ENCODE measurements at regions not wholly inside any gene's neighbourhood (a gene's known extent, or its start where the extent isn't known, plus 50 kb on each side); places are given as distances from the start of the nearest gene placed in this dataset.

GRCh38 chr4:134426821-134427220 is 225.2 kb upstream of the PABPC4L start:
- FAIRE-seq (no peak), DNase-seq (no peak)
- no peak overlapping the region for H3K27ac ChIP-seq (ENCODE audit: low read depth in 1 of 3, low read length in 2 of 3)
- H3K36me3 ChIP-seq (ENCODE audit: control insufficient read depth in 3 of 3, insufficient read depth in 2 of 3, low read depth in 1 of 3, low read length in 3 of 3), result no peaks in the 10 kb centered on the region
- WGBS, 3 donors, result 13 to 37% (median 33%) methylated on average over 1 of the region's 1 CpG
- H3K27me3 ChIP-seq (ENCODE audit: control insufficient read depth in 3 of 3, insufficient read depth in 3 of 3, low read length in 3 of 3), result no peaks in the 10 kb centered on the region
- no peaks in the 10 kb centered on the region for H3K4me1 ChIP-seq (ENCODE audit: control insufficient read depth in 3 of 3, insufficient read depth in 2 of 3, low read depth in 1 of 3, low read length in 2 of 3)
- no peak overlapping the region for H3K4me3 ChIP-seq (ENCODE audit: low read depth in 1 of 3, low read length in 3 of 3)
- peaks cover 0 to 4% of the 10 kb centered on the region in 2 donors for H3K9me3 ChIP-seq (ENCODE audit: control insufficient read depth in 2 of 2, insufficient read depth in 1 of 2, low read depth in 1 of 2, low read length in 1 of 2)

DNA sequence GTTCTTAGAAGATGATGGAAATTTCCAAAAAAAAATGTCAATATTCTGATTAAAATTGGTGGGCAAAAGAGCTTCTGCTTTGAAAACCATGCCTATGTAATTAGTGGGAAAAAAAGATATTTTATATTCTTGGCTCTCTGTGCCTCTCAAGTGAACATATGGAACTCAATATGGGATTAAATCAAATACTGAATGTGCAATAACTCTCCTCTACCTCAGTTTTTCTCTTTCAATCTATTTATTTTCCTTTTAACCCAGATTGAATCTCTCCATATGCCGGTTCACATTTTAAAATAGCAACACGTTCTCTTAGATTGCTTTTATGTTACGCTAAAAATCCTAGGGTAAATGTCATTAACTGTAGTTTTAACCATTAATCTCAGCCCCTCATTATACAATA is 224.2 kb upstream of the PABPC4L start:
- no peak for FAIRE-seq
- H3K4me1 ChIP-seq (ENCODE audit: control insufficient read depth in 3 of 3, insufficient read depth in 2 of 3, low read depth in 1 of 3, low read length in 2 of 3), result no peaks in the 10 kb centered on the region
- DNase-seq, result no peak
- no peaks in the 10 kb centered on the region for H3K27me3 ChIP-seq (ENCODE audit: control insufficient read depth in 3 of 3, insufficient read depth in 3 of 3, low read length in 3 of 3)
- no peaks in the 10 kb centered on the region for H3K36me3 ChIP-seq (ENCODE audit: control insufficient read depth in 3 of 3, insufficient read depth in 2 of 3, low read depth in 1 of 3, low read length in 3 of 3)
- no peak overlapping the region for H3K27ac ChIP-seq (ENCODE audit: low read depth in 1 of 3, low read length in 2 of 3)
- no peaks in the 10 kb centered on the region for H3K9me3 ChIP-seq (ENCODE audit: control insufficient read depth in 2 of 2, insufficient read depth in 1 of 2, low read depth in 1 of 2, low read length in 1 of 2)
- H3K4me3 ChIP-seq (ENCODE audit: low read depth in 1 of 3, low read length in 3 of 3), result no peak overlapping the region
- 88 to 91% (median 91%) methylated on average over 3 of the region's 3 CpGs for WGBS, 3 donors

DNA sequence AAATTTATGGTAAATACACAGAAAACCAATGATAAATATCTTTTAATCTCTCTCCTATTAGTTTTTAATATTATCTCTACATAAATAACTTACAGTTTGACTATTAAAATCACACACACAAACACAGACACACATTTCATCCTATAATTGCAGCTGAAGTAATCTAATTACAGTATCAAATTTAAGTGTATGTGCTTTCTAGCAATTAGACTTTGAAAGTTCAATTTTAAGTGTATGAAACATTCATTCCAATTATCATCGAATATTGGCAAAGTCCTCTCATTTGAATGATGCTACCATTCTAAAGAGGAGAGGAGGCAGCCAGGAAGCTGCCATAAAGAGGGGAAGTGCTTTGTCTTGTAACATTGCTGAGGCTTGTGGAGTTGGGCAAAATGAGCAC is 221.2 kb upstream of the PABPC4L start:
- Histone ChIP-seq H3K27ac (ENCODE audit: low read depth in 1 of 3, low read length in 2 of 3) (no peak overlapping the region), H3K9me3 (ENCODE audit: control insufficient read depth in 2 of 2, insufficient read depth in 1 of 2, low read depth in 1 of 2, low read length in 1 of 2) (no peaks in the 10 kb centered on the region), H3K4me1 (ENCODE audit: control insufficient read depth in 3 of 3, insufficient read depth in 2 of 3, low read depth in 1 of 3, low read length in 2 of 3) (no peaks in the 10 kb centered on the region), H3K27me3 (ENCODE audit: control insufficient read depth in 3 of 3, insufficient read depth in 3 of 3, low read length in 3 of 3) (no peaks in the 10 kb centered on the region), H3K4me3 (ENCODE audit: low read depth in 1 of 3, low read length in 3 of 3) (no peak overlapping the region), H3K36me3 (ENCODE audit: control insufficient read depth in 3 of 3, insufficient read depth in 2 of 3, low read depth in 1 of 3, low read length in 3 of 3) (no peaks in the 10 kb centered on the region)
- FAIRE-seq, result no peak
- DNase-seq, result no peak
- WGBS, 3 donors, result 71 to 86% (median 78%) methylated on average over 1 of the region's 1 CpG

DNA sequence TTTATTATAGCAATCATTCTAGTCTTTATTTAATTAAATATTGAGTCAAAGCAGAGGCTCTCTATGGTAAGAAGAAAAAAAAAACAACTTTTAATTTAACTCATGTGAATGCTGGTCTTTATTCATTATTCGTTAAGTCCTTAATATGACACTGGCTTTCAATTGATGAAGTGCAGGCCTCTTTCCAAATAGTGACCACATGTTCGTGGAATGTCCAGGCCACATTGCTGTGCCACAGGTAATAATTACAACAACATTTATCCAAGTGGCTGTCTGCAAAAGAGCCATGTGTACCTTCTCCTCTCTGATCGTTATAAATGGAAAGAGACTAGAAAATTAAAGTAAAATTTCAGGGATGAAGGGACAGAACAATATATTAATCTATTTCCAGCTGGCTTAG is 220.1 kb upstream of the PABPC4L start:
- DNase-seq (no peak), FAIRE-seq (no peak)

DNA sequence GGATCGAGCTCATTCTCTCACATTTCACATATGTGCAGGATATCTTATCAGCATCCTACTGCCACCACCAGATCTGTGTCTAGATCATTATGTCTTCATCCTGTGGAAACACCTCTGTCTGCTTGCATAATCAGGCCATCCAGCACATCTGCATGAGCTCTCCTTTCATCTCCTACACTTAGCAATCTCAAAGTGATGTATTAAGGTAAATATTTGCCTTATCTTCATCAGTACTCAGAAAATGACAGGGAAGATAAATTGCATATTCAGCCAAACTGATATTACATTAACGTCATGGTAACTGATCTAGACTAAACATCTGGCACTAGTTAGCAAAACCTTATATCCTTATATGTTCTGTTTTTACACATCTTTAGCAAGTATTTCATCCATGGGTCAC is 207.3 kb upstream of the PABPC4L start:
- Histone ChIP-seq H3K4me1 (ENCODE audit: control insufficient read depth in 3 of 3, insufficient read depth in 2 of 3, low read depth in 1 of 3, low read length in 2 of 3) (no peaks in the 10 kb centered on the region), H3K27me3 (ENCODE audit: control insufficient read depth in 3 of 3, insufficient read depth in 3 of 3, low read length in 3 of 3) (no peaks in the 10 kb centered on the region), H3K36me3 (ENCODE audit: control insufficient read depth in 3 of 3, insufficient read depth in 2 of 3, low read depth in 1 of 3, low read length in 3 of 3) (no peaks in the 10 kb centered on the region), H3K9me3 (ENCODE audit: control insufficient read depth in 2 of 2, insufficient read depth in 1 of 2, low read depth in 1 of 2, low read length in 1 of 2) (no peaks in the 10 kb centered on the region), H3K27ac (ENCODE audit: low read depth in 1 of 3, low read length in 2 of 3) (no peak overlapping the region), H3K4me3 (ENCODE audit: low read depth in 1 of 3, low read length in 3 of 3) (no peak overlapping the region)
- 28 to 54% (median 41%) methylated on average over 2 of the region's 2 CpGs for WGBS, 3 donors
- no peak for DNase-seq
- FAIRE-seq, result no peak

More for the DNA sequence above, 220.1 kb upstream of the PABPC4L start:
- Histone ChIP-seq H3K27me3 (ENCODE audit: control insufficient read depth in 3 of 3, insufficient read depth in 3 of 3, low read length in 3 of 3) (no peaks in the 10 kb centered on the region), H3K36me3 (ENCODE audit: control insufficient read depth in 3 of 3, insufficient read depth in 2 of 3, low read depth in 1 of 3, low read length in 3 of 3) (no peaks in the 10 kb centered on the region), H3K9me3 (ENCODE audit: control insufficient read depth in 2 of 2, insufficient read depth in 1 of 2, low read depth in 1 of 2, low read length in 1 of 2) (no peaks in the 10 kb centered on the region), H3K4me3 (ENCODE audit: low read depth in 1 of 3, low read length in 3 of 3) (no peak overlapping the region), H3K27ac (ENCODE audit: low read depth in 1 of 3, low read length in 2 of 3) (no peak overlapping the region), H3K4me1 (ENCODE audit: control insufficient read depth in 3 of 3, insufficient read depth in 2 of 3, low read depth in 1 of 3, low read length in 2 of 3) (no peaks in the 10 kb centered on the region)
- WGBS, 3 donors, result 67 to 79% (median 73%) methylated on average over 3 of the region's 3 CpGs

DNA sequence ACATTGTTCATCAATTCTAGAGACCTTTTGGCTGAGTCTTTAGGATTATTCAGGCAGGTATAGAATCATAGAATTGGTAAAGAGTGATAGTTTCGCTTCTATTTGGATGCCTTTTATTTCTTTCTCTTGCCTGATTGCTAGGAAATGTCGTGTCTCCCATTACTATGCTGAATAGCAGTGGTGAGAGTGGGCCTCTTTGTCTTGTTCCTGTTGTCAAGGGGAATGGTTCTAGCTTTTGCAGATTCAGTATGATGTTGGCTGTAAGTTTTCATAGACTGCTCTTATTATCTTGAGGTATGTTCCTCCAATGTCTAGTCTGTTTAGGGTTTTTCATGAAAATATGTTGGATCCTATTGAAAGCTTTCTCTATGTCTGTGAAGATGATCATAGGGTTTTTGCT is 200.2 kb upstream of the PABPC4L start:
- no peak for FAIRE-seq
- Histone ChIP-seq H3K4me3 (ENCODE audit: low read depth in 1 of 3, low read length in 3 of 3) (no peak overlapping the region), H3K27ac (ENCODE audit: low read depth in 1 of 3, low read length in 2 of 3) (no peak overlapping the region), H3K9me3 (ENCODE audit: control insufficient read depth in 2 of 2, insufficient read depth in 1 of 2, low read depth in 1 of 2, low read length in 1 of 2) (no peaks in the 10 kb centered on the region), H3K27me3 (ENCODE audit: control insufficient read depth in 3 of 3, insufficient read depth in 3 of 3, low read length in 3 of 3) (no peaks in the 10 kb centered on the region), H3K36me3 (ENCODE audit: control insufficient read depth in 3 of 3, insufficient read depth in 2 of 3, low read depth in 1 of 3, low read length in 3 of 3) (no peaks in the 10 kb centered on the region), H3K4me1 (ENCODE audit: control insufficient read depth in 3 of 3, insufficient read depth in 2 of 3, low read depth in 1 of 3, low read length in 2 of 3) (no peaks in the 10 kb centered on the region)
- DNase-seq, result no peak
- 53 to 65% (median 54%) methylated on average over 2 of the region's 2 CpGs for WGBS, 3 donors

DNA sequence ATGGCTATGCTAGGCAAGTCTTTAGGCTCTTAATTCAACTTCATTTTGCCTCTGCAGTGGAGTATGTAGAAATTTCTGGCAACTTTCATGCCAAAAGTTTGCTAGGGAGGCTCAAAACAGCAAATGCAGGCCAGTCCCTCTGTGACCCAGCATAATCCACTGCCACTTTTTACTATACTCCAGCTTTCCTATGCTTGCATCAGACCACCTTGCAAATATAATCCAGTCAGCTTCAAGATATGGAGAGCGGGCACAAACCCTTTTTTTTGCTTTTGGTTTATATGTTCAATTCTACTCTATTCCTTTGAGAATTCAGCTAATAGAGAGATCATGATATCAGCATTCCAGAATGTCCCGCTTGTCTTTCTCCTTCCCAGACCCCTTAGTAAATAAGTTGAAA is 192.0 kb upstream of the PABPC4L start:
- FAIRE-seq (no peak), DNase-seq (no peak)
- WGBS, 3 donors, result 88 to 94% (median 90%) methylated on average over 2 of the region's 2 CpGs
- no peaks in the 10 kb centered on the region for H3K4me1 ChIP-seq (ENCODE audit: control insufficient read depth in 3 of 3, insufficient read depth in 2 of 3, low read depth in 1 of 3, low read length in 2 of 3)
- no peaks in the 10 kb centered on the region for H3K9me3 ChIP-seq (ENCODE audit: control insufficient read depth in 2 of 2, insufficient read depth in 1 of 2, low read depth in 1 of 2, low read length in 1 of 2)
- H3K27me3 ChIP-seq (ENCODE audit: control insufficient read depth in 3 of 3, insufficient read depth in 3 of 3, low read length in 3 of 3), result no peaks in the 10 kb centered on the region
- no peak overlapping the region for H3K4me3 ChIP-seq (ENCODE audit: low read depth in 1 of 3, low read length in 3 of 3)
- no peaks in the 10 kb centered on the region for H3K36me3 ChIP-seq (ENCODE audit: control insufficient read depth in 3 of 3, insufficient read depth in 2 of 3, low read depth in 1 of 3, low read length in 3 of 3)
- no peak overlapping the region for H3K27ac ChIP-seq (ENCODE audit: low read depth in 1 of 3, low read length in 2 of 3)

DNA sequence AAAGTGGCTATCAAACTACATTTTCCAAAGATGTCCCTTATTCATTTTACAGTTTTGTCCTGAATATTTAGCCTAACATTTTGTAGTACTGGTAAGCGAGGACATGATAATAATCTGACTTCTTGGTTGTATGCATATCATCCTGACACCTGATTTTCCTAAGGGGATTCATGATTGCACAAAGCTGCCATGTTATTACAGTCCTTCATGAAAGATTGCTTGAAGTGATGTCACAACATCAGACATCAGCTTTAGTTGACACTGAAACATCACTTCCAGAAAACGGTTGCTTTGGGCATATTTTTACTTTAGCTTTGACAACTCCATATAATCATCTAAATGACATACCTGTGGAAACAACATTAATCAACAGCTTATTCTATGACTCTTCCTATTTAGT is 188.7 kb upstream of the PABPC4L start:
- Histone ChIP-seq H3K27ac (ENCODE audit: low read depth in 1 of 3, low read length in 2 of 3) (no peak overlapping the region), H3K4me3 (ENCODE audit: low read depth in 1 of 3, low read length in 3 of 3) (no peak overlapping the region), H3K9me3 (ENCODE audit: control insufficient read depth in 2 of 2, insufficient read depth in 1 of 2, low read depth in 1 of 2, low read length in 1 of 2) (no peaks in the 10 kb centered on the region), H3K4me1 (ENCODE audit: control insufficient read depth in 3 of 3, insufficient read depth in 2 of 3, low read depth in 1 of 3, low read length in 2 of 3) (no peaks in the 10 kb centered on the region), H3K27me3 (ENCODE audit: control insufficient read depth in 3 of 3, insufficient read depth in 3 of 3, low read length in 3 of 3) (no peaks in the 10 kb centered on the region), H3K36me3 (ENCODE audit: control insufficient read depth in 3 of 3, insufficient read depth in 2 of 3, low read depth in 1 of 3, low read length in 3 of 3) (no peaks in the 10 kb centered on the region)
- DNase-seq, result no peak
- WGBS, 3 donors, result 57 to 79% (median 67%) methylated on average over 2 of the region's 2 CpGs
- FAIRE-seq, result no peak

GRCh38 chr4:134388351-134388750 is 186.8 kb upstream of the PABPC4L start:
- Histone ChIP-seq H3K36me3 (ENCODE audit: control insufficient read depth in 3 of 3, insufficient read depth in 2 of 3, low read depth in 1 of 3, low read length in 3 of 3) (no peaks in the 10 kb centered on the region), H3K27me3 (ENCODE audit: control insufficient read depth in 3 of 3, insufficient read depth in 3 of 3, low read length in 3 of 3) (no peaks in the 10 kb centered on the region), H3K4me3 (ENCODE audit: low read depth in 1 of 3, low read length in 3 of 3) (no peak overlapping the region), H3K4me1 (ENCODE audit: control insufficient read depth in 3 of 3, insufficient read depth in 2 of 3, low read depth in 1 of 3, low read length in 2 of 3) (no peaks in the 10 kb centered on the region), H3K27ac (ENCODE audit: low read depth in 1 of 3, low read length in 2 of 3) (no peak overlapping the region), H3K9me3 (ENCODE audit: control insufficient read depth in 2 of 2, insufficient read depth in 1 of 2, low read depth in 1 of 2, low read length in 1 of 2) (no peaks in the 10 kb centered on the region)
- DNase-seq (no peak), FAIRE-seq (no peak)
- WGBS, 3 donors, result 72 to 76% (median 76%) methylated on average over 4 of the region's 4 CpGs
